Suprapubic skin (tissue), 4 donors: ENCODE measurements at regions not wholly inside any gene's neighbourhood (a gene's known extent, or its start where the extent isn't known, plus 50 kb on each side); places are given as distances from the start of the nearest gene placed in this dataset.
"Not testable (repeated sequence)": the region's sequence is repeated elsewhere in the genome, so short reads cannot be mapped to it uniquely, and the experiment has no call there.

Experiments used
- DNase-seq, 2 donors: peaks; one replicate each; pipeline ENCODE4 v3.0.0-alpha.2; 2019; ENCODE audit warnings: low spot score in 2 of 2
- H3K27ac ChIP-seq: fragments of 200-600 bp; sonication (generic); one replicate; pipeline ENCODE4 v1.5.1; 2019
- H3K27me3 ChIP-seq: fragments of 200-600 bp; sonication (generic); one replicate; pipeline ENCODE4 v1.5.1; 2019
- H3K36me3 ChIP-seq: fragments of 200-600 bp; sonication (generic); one replicate; pipeline ENCODE4 v1.5.1; 2019
- H3K4me1 ChIP-seq: fragments of 200-600 bp; sonication (generic); one replicate; pipeline ENCODE4 v1.5.1; 2019
- H3K4me3 ChIP-seq: fragments of 200-600 bp; sonication (generic); one replicate; pipeline ENCODE4 v1.5.1; 2019; ENCODE audit warnings: mild to moderate bottlenecking
- H3K9me3 ChIP-seq: fragments of 200-600 bp; sonication (generic); one replicate; pipeline ENCODE4 v1.5.1; 2019
- CTCF ChIP-seq, 2 donors: fragments of 200-600 bp in 1 of 2; fragments of 450-650 bp in 1 of 2; sonication (generic) in 1 of 2; IDR thresholded peaks; one replicate each; pipeline ENCODE4 v1.5.1; 2016 to 2019; ENCODE audit warnings: antibody characterized with exemption in 2 of 2, mild to moderate bottlenecking in 1 of 2, moderate library complexity in 1 of 2
- EP300 ChIP-seq: sonication (generic); formaldehyde crosslinking; IDR thresholded peaks from one replicate; pipeline ENCODE4 v1.6.1; 2017; ENCODE audit warnings: antibody characterized with exemption
- POLR2A ChIP-seq, 2 donors: fragments of 450-650 bp; IDR thresholded peaks; one replicate each; pipeline ENCODE4 v1.6.1; 2017; ENCODE audit warnings: antibody characterized with exemption in 2 of 2, mild to moderate bottlenecking in 2 of 2, moderate library complexity in 2 of 2
- POLR2AphosphoS5 ChIP-seq, 3 donors: sonication (generic); formaldehyde crosslinking; IDR thresholded peaks; one replicate each; pipeline ENCODE4 v1.6.1; 2017; ENCODE audit warnings: antibody characterized with exemption in 3 of 3
- WGBS: methylation state at CpG from one replicate; pipeline ENCODE4 v1.1.5; 2018; 5-methylcytosine and 5-hydroxymethylcytosine counted together

- no peaks in the 10 kb centered on the region for H3K27me3 ChIP-seq
- no peaks in the 10 kb centered on the region for H3K36me3 ChIP-seq
- peak overlapping the region; percentile 39 for H3K27ac ChIP-seq
- H3K4me1 ChIP-seq = peaks cover 55% of the 10 kb centered on the region
- WGBS = 77% methylated on average over 10 of the region's 10 CpGs
- H3K9me3 ChIP-seq = no peaks in the 10 kb centered on the region
- DNase-seq = no peak
- TF ChIP-seq POLR2AphosphoS5 (IDR thresholded peaks at IDR 0.05) (no peak), POLR2A (IDR thresholded peaks at IDR 0.05) (no peak), CTCF (IDR thresholded peaks at IDR 0.05) (no peak)
- no peak overlapping the region for H3K4me3 ChIP-seq
These were observed 64.9 kb upstream of the DDR1 start for GRCh38 chr6:30819297-30819917.

GRCh38 chr6:30818391-30818841 is 65.9 kb upstream of the DDR1 start:
- TF ChIP-seq EP300 = no peak
- TF ChIP-seq POLR2A (IDR thresholded peaks at IDR 0.05) = no peak
- no peak for TF ChIP-seq POLR2AphosphoS5 (IDR thresholded peaks at IDR 0.05)
- TF ChIP-seq CTCF (IDR thresholded peaks at IDR 0.05) = no peak
- Histone ChIP-seq H3K4me1 (peaks cover 64% of the 10 kb centered on the region), H3K27ac (peak overlapping the region; percentile 39), H3K36me3 (no peaks in the 10 kb centered on the region), H3K4me3 (no peak overlapping the region), H3K27me3 (no peaks in the 10 kb centered on the region), H3K9me3 (no peaks in the 10 kb centered on the region)
- DNase-seq = no peak
- WGBS = 60% methylated on average over 4 of the region's 4 CpGs

- TF ChIP-seq POLR2A (IDR thresholded peaks at IDR 0.05) = no peak
- H3K4me1 ChIP-seq = peaks cover 60% of the 10 kb centered on the region
These were observed 67.3 kb upstream of the DDR1 start for GRCh38 chr6:30816791-30817739.

GRCh38 chr6:30816296-30816695 is 68.0 kb upstream of the DDR1 start:
- H3K4me1 ChIP-seq = peaks cover 55% of the 10 kb centered on the region
- not testable (repeated sequence) for H3K4me3 ChIP-seq, DNase-seq, H3K36me3 ChIP-seq, H3K27me3 ChIP-seq, H3K9me3 ChIP-seq, H3K27ac ChIP-seq
- WGBS = no CpG with 5 or more reads among the region's 34 CpGs

More at GRCh38 chr6:30816791-30817739, 67.3 kb upstream of the DDR1 start:
- DNase-seq = no peak
- no peaks in the 10 kb centered on the region for H3K9me3 ChIP-seq
- H3K27ac ChIP-seq = peak overlapping the region; percentile 39
- 70% methylated on average over 6 of the region's 9 CpGs for WGBS
- no peak overlapping the region for H3K4me3 ChIP-seq
- no peaks in the 10 kb centered on the region for H3K36me3 ChIP-seq
- no peaks in the 10 kb centered on the region for H3K27me3 ChIP-seq

GRCh38 chr6:30815041-30815742 is 69.1 kb upstream of the DDR1 start:
- not testable (repeated sequence) for H3K9me3 ChIP-seq, H3K27me3 ChIP-seq, DNase-seq, H3K36me3 ChIP-seq, H3K27ac ChIP-seq, H3K4me3 ChIP-seq
- 77% methylated on average over 12 of the region's 12 CpGs for WGBS
- H3K4me1 ChIP-seq = peaks cover 47% of the 10 kb centered on the region

GRCh38 chr6:30814146-30815040 is 69.9 kb upstream of the DDR1 start:
- no peaks in the 10 kb centered on the region for H3K36me3 ChIP-seq
- H3K4me3 ChIP-seq = no peak overlapping the region
- 54% methylated on average over 11 of the region's 11 CpGs for WGBS
- TF ChIP-seq POLR2A (IDR thresholded peaks at IDR 0.05) = no peak
- TF ChIP-seq EP300 = no peak
- TF ChIP-seq CTCF (IDR thresholded peaks at IDR 0.05) = no peak
- TF ChIP-seq POLR2AphosphoS5 (IDR thresholded peaks at IDR 0.05) = no peak
- peaks cover 39% of the 10 kb centered on the region for H3K4me1 ChIP-seq
- DNase-seq = no peak
- no peak overlapping the region for H3K27ac ChIP-seq
- no peaks in the 10 kb centered on the region for H3K27me3 ChIP-seq
- no peaks in the 10 kb centered on the region for H3K9me3 ChIP-seq
